GM10847 (cell line): ENCODE measurements at regions not wholly inside any gene's neighbourhood (a gene's known extent, or its start where the extent isn't known, plus 50 kb on each side); places are given as distances from the start of the nearest gene placed in this dataset.

Experiments
- POLR2A ChIP-seq: IDR thresholded peaks from 2 replicates; pipeline ENCODE4 v1.6.1; 2011; ENCODE audit not compliant: insufficient read length; ENCODE audit errors: extremely low read depth

GRCh38 chr2:41955316-41956043, 92.3 kb upstream of the PKDCC start:
- no peak for TF ChIP-seq POLR2A

- no peak for TF ChIP-seq POLR2A
Observed at GRCh38 chr2:41957431-41957830, 90.4 kb upstream of the PKDCC start.

GRCh38 chr2:41958251-41958650, 89.6 kb upstream of the PKDCC start:
- no peak for TF ChIP-seq POLR2A

- TF ChIP-seq POLR2A = no peak
Observed at GRCh38 chr2:41958775-41959174, 89.0 kb upstream of the PKDCC start.

- no peak for TF ChIP-seq POLR2A
Observed at GRCh38 chr2:41959760-41960159, 88.1 kb upstream of the PKDCC start.

GRCh38 chr2:41962922-41963622, 84.7 kb upstream of the PKDCC start:
- TF ChIP-seq POLR2A = no peak

- TF ChIP-seq POLR2A = no peak
Observed at GRCh38 chr2:41963661-41964525, 83.9 kb upstream of the PKDCC start.

GRCh38 chr2:41965173-41965908, 82.5 kb upstream of the PKDCC start:
- TF ChIP-seq POLR2A = no peak

- TF ChIP-seq POLR2A = no peak
Observed at GRCh38 chr2:41965909-41966295, 81.9 kb upstream of the PKDCC start.

GRCh38 chr2:41966431-41966893, 81.4 kb upstream of the PKDCC start:
- TF ChIP-seq POLR2A = no peak

GRCh38 chr2:41966920-41967319, 80.9 kb upstream of the PKDCC start:
- TF ChIP-seq POLR2A = no peak

- no peak for TF ChIP-seq POLR2A
Observed at GRCh38 chr2:41967476-41968181, 80.2 kb upstream of the PKDCC start.

GRCh38 chr2:41968182-41968578, 79.6 kb upstream of the PKDCC start:
- no peak for TF ChIP-seq POLR2A

- TF ChIP-seq POLR2A = no peak
Observed at GRCh38 chr2:41970988-41971660, 76.7 kb upstream of the PKDCC start.
